Adrenal gland (tissue), 5 donors: ENCODE measurements at regions not wholly inside any gene's neighbourhood (a gene's known extent, or its start where the extent isn't known, plus 50 kb on each side); places are given as distances from the start of the nearest gene placed in this dataset.
"Not testable (repeated sequence)": the region's sequence is repeated elsewhere in the genome, so short reads cannot be mapped to it uniquely, and the experiment has no call there.

Experiments
- CTCF ChIP-seq, 6 experiments: fragments of 450-650 bp in 4 of 6; fragments of 200-600 bp in 2 of 6; sonication (generic) in 1 of 6; IDR thresholded peaks; 1 replicate in 5 of 6; 2 replicates in 1 of 6; pipeline versions ENCODE4 v1.5.1 to v1.8.0; 2016 to 2021; ENCODE audit warnings: antibody characterized with exemption in 6 of 6, mild to moderate bottlenecking in 2 of 6, moderate library complexity in 1 of 6
- POLR2A ChIP-seq, 2 donors: fragments of 450-650 bp; IDR thresholded peaks; one replicate each; pipeline ENCODE4 v1.6.1; 2017; ENCODE audit warnings: antibody characterized with exemption in 2 of 2, mild to moderate bottlenecking in 2 of 2, moderate library complexity in 1 of 2
- donor health status: DM: no; HTN: no; CAD: no.

GRCh38 chr14:56365663-56366062 lies 213.9 kb upstream of the TMEM260 start:
- not testable (repeated sequence) for TF ChIP-seq CTCF, POLR2A (IDR thresholded peaks at IDR 0.05)
